NCI-H69 (cell line): ENCODE measurements at regions not wholly inside any gene's neighbourhood (a gene's known extent, or its start where the extent isn't known, plus 50 kb on each side); places are given as distances from the start of the nearest gene placed in this dataset.

Source experiments
- DNase-seq: peaks from one replicate; lab custom pipeline; 2025; lab: John Stamatoyannopoulos, UW

DNA sequence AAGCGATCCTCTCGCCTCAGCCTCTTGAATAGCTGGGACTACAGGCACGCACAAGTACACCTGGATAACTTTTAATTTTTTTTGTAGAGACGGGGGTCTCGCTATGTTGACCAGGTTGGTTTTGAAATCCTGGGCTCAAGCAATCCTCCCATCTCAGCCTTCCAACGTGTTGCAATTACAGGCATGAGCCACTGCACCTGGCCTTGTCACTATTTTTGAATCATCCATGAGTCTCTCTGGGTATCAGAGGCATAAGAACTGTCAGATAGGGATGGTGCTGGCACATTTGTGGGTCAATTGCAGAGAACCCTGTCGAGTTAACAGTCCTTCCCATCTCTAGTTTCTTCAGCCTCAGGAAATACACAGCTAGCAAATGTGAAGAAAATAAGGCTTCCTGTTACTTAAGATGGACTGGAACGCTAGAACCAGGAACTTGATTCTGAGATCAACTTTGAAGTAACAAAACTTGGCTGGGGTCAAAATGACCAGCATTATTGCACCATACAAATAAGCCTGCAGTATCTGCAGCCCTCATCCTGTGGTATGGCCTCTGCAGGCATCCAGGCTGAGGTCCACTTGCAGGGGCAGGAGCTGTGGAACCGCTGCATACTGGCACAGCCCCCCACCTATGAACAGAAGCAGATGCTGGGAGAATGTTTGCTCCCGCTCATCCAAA lies 124.3 kb upstream of the GADD45A start:
- DNase-seq, result peak; percentile 35

- peak; percentile 91 for DNase-seq
These were observed 123.3 kb upstream of the GADD45A start for GRCh38 chr1:67561704-67562113.

- no peak for DNase-seq
These were observed 121.3 kb upstream of the GADD45A start for GRCh38 chr1:67563684-67564083.

DNA sequence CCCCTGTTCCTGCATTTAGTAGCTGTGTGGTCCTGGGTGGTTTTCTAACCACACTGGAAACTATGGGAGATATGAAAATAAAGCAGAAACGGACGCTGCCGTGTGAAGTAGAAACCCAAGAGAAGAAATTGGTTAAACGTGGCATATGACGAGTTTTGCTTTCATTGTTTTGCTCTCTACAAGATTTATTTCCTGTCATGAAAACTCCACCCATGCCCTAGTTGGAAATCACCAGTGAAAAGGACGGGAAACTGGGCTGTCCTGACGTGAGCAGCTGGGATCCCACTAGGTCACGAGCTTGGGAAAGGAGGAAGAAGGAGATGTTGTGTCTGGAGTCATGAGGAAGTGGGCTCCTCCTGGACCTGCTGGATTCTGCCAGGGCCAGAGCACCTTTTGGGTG lies 120.8 kb upstream of the GADD45A start:
- DNase-seq, result no peak

DNA sequence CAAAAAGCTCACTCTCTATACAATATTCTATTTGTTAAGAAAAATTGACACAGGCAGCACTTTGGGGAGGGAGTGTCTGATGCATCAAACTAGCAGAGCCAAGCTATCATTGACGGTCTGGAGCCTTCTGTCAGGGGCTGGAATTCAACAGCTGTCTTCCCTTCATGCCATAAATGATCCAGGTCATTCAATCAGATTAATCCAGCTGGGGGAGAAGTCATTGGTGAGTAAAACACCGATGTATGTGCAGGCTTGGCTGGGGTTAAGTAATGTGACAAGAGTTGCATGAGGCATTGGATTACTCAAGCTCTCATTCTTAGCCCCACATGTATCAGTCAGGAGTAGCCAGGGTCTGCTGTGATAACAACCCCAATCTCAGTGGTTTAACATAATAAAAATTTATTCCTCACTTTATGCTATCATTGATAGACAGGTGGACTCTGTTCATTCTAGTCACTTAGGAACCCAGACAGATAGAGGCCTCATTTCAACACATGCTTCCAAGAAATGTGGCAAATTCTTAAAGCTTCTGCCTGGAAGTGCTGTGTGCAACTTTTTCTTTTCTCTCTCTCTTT lies 118.1 kb upstream of the GADD45A start:
- DNase-seq, result peak; percentile 63

- no peak for DNase-seq
These were observed 114.4 kb upstream of the GADD45A start for GRCh38 chr1:67570486-67571143.

DNA sequence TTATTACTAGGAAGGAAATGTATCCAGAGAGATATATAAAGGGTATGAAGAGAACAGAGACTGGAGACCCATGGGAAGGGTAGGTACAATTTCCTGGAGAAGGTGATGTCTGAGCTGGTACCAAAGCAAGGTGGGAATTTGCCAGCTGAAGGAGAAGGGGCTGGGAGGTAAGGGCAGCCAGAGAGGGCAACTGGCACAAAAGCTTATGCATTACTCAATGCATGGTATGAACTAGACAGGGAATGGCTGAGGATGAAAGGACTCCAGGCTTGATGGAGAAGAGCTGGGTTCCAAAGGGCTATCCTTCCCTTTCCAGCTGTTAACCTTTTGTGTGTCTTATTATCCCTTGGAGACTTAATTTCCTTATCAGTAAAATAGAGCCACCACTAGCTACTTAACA lies 113.6 kb upstream of the GADD45A start:
- no peak for DNase-seq

DNA sequence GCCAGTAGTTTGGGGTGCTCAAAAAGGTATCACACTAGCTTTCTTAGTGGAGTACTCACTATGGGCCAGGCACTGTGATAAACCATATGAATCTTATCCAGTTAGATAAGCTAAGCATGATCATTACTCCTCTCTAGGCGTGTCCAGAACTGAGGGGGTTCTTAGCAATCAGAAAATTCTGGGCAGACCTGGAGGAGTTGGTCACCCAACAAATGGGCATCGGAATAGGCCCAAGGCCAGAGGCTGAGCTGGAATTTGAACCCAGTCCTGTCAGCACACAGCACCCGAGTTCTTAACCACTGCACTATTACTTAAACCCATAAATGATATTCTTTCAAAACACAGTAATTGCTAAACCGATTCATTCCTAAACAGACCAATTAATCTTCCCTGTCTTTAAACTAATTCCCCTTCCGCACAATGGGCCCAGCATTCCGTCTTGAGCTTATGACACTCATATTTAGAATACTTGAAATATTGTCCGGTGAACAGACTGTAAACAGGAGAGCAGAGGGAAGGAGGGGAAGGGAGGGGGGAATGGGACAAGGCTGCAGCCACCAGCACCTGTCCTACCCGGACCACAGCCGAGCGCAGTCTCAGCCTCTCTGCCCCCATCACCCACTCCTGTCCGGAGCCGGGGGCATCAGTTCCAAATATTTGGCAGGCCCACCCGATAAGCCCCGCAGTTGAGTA lies 113.0 kb upstream of the GADD45A start:
- DNase-seq, result no peak

- peak; percentile 54 for DNase-seq
These were observed 112.3 kb upstream of the GADD45A start for GRCh38 chr1:67572594-67573221.

DNA sequence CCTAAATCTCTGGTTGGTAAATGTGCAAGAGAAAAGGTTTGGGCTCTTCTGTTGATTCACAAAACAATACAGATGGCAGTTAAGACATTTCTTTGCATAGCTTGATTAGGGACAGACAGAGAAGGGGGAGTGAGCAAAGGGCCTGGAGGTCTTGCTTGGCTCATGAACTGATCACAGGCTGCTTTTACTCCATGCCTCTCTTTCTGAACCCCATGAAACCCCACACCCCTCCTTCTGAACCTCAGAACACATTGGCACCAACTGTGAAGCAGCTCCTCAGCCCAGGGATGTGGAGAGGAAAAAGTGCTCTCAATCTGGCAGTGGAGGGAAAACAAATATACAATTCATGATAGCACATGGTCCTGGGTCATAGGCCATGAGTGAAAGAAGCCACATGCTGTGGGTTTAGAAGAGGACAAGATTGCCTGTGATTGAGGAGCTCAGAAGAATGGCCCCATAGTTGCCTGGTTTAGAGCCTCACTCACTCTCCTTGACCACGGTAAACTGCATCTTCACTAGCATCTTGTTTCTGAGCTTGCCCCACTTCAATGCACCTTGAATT lies 111.6 kb upstream of the GADD45A start:
- DNase-seq, result peak; percentile 43

DNA sequence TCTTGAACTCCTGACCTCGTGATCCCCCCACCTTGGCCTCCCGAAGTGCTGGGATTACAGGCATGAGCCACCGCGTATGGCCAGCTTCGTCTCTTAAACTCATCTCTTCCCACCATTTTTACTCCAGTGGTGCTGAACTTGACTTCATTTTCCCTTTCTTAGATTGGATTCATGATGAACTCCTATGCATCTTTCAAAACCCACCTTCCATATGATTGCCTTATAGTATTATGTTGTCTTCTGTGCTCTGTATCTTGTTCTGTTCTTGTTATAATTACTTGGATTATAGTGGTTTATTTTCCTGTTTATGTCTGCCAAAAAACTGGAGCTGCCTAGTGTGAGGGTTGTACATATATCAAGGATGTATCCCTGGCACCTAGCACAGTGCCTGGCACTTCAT lies 110.8 kb upstream of the GADD45A start:
- no peak for DNase-seq

GRCh38 chr1:67575861-67576260 lies 109.1 kb upstream of the GADD45A start:
- DNase-seq, result no peak

DNA sequence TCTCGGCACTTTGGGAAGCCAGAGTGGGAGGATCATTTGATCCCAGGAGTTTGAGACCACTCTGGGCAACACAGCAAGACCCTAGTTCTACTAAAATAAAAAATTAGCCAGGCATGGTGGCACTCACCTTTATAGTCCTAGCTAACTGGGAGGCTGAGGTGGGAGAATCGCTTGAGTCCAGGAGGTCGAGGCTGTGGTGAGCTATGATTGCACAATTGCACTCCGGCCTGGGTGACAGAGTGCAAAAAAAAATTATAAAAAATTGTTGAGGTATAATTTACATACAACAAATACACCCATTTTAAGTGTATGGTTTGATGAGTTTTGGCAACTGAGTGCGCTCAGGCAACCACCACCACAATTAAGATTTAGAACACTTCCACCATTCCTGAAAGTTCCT lies 108.5 kb upstream of the GADD45A start:
- no peak for DNase-seq

DNA sequence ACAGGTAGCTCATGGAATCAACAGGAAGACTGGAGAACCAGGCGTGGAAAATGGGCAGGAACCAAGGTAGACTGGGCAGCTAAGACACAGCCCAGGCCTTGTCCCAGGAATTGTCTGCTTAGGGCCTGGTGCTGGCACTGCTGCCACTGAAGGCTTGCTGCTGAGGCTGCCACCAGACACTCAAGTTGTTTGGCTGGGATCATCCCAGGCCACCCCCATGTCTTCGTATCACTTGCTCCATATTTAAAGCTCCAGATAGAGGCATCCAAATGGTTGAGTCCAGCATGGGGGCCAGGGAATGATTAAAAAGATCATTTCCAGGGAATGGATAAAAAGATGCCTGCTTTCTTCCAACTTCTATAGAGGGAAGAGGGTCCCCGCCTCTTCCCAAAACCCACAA lies 107.4 kb upstream of the GADD45A start:
- no peak for DNase-seq

DNA sequence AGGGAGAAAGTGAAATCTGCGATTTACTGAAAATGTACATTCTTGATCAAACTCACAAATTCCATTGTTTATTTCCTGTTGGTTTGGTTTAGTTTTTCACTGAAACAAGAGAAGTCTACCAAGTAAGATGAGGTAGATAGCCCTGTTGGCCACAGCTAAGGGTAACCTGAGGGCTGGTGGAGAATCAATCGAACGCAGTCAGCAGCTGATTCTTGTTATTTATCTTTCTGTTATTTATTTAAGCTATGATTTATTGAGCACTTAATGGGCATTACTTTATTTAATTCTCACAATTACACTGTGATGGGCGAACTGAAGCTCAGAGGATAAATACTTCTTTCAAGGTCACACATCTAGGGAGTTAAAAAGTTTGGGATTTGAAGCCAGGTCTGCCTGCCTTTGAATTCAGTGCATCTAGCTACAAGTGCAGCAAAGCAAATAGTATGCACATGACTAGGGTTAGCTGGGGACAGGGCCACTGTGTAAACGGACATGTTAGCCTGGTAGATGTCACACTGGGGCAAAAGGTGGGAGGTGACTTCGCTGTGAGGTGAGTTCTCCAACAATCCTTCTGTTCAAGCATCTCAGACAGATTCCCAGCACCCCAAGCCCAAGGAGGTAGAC lies 106.5 kb upstream of the GADD45A start:
- peak; percentile 20 for DNase-seq

GRCh38 chr1:67579623-67580394 lies 105.2 kb upstream of the GADD45A start:
- DNase-seq, result no peak

- no peak for DNase-seq
These were observed 104.2 kb upstream of the GADD45A start for GRCh38 chr1:67580691-67581403.

DNA sequence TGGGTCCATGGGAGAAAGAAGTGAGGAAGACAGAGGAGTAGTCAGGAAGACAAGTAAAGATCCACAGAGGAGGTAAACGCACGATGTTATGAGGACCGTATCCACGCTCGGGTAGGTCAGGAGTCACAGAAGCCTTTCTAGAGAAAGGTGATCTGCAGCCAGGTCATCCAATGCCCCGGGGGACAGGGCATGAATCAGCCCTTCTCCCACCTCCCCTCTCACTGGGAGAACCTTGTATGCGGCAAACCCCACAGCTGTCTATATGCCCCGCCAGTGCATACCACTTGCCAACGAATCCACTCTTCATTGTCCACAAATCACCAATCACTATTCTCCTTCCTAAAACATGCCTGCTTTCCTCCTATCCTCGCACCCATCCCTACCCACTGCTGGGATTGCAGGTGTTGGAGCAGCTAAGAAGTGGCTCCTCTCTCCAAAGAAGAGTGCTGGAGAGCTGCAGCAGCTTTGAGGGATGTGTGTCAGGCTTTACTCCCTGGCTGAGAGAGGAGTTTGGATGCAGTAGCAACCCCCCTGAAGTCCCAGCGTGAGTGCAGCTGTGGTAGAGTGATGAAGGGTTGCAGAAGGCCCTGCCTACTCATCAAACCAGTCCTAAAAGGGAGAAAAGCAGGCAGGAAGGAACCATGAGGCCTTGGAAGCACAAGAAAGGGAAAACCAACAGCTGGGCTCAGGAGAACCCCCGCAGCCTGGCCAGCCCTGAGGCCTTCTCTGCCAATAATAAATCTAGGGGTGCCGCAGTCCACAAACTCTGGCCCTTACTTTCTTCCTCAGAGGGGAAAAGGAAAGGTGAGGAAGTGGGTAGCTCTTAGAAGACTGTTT lies 102.2 kb upstream of the GADD45A start:
- no peak for DNase-seq

- DNase-seq, result no peak
These were observed 101.5 kb upstream of the GADD45A start for GRCh38 chr1:67583462-67583950.
